GM18858 (cell line): ENCODE measurements at regions not wholly inside any gene's neighbourhood (a gene's known extent, or its start where the extent isn't known, plus 50 kb on each side); places are given as distances from the start of the nearest gene placed in this dataset.
"Not testable (repeated sequence)": the region's sequence is repeated elsewhere in the genome, so short reads cannot be mapped to it uniquely, and the experiment has no call there.

Experiments used
- ATAC-seq: cut with Tn5 transposase; IDR thresholded peaks from one replicate; pipeline ENCODE4 v1.9.1; 2021; ENCODE audit not compliant: unreplicated experiment

- not testable (repeated sequence) for ATAC-seq
Measured at GRCh38 chr5:133857595-133858313, 110.7 kb downstream of the C5orf15 start.

GRCh38 chr5:133854554-133854953 is 113.9 kb downstream of the C5orf15 start:
- no peak for ATAC-seq

- ATAC-seq = no peak
Measured at GRCh38 chr5:133853646-133854365, 114.6 kb downstream of the C5orf15 start.

- ATAC-seq = no peak
Measured at GRCh38 chr5:133851521-133851920, 116.9 kb downstream of the C5orf15 start.

GRCh38 chr5:133850811-133851210 is 117.6 kb downstream of the C5orf15 start:
- ATAC-seq = no peak

- no peak for ATAC-seq
Measured at GRCh38 chr5:133849116-133849515, 119.3 kb downstream of the C5orf15 start.

- no peak for ATAC-seq
Measured at GRCh38 chr5:133848341-133848811, 120.0 kb downstream of the C5orf15 start.

- no peak for ATAC-seq
Measured at GRCh38 chr5:133847886-133848285, 120.5 kb downstream of the C5orf15 start.

GRCh38 chr5:133847301-133847700 is 121.1 kb downstream of the C5orf15 start:
- no peak for ATAC-seq

GRCh38 chr5:133846478-133847226 is 121.8 kb downstream of the C5orf15 start:
- ATAC-seq = no peak

GRCh38 chr5:133845271-133845670 is 123.2 kb downstream of the C5orf15 start:
- ATAC-seq = no peak

- ATAC-seq = no peak
Measured at GRCh38 chr5:133844836-133845235, 123.6 kb downstream of the C5orf15 start.

- ATAC-seq = no peak
Measured at GRCh38 chr5:133843911-133844310, 124.5 kb downstream of the C5orf15 start.

GRCh38 chr5:133842846-133843611 is 125.4 kb downstream of the C5orf15 start:
- no peak for ATAC-seq

GRCh38 chr5:133841831-133842750 is 126.3 kb downstream of the C5orf15 start:
- ATAC-seq = no peak

- no peak for ATAC-seq
Measured at GRCh38 chr5:133840168-133840567, 128.3 kb downstream of the C5orf15 start.

- ATAC-seq = no peak
Measured at GRCh38 chr5:133839721-133840120, 128.7 kb downstream of the C5orf15 start.

- ATAC-seq = no peak
Measured at GRCh38 chr5:133839090-133839489, 129.3 kb downstream of the C5orf15 start.

- no peak for ATAC-seq
Measured at GRCh38 chr5:133838286-133838685, 130.1 kb downstream of the C5orf15 start.
